SK-N-SH (cell line): ENCODE measurements at regions not wholly inside any gene's neighbourhood (a gene's known extent, or its start where the extent isn't known, plus 50 kb on each side); places are given as distances from the start of the nearest gene placed in this dataset.

ENCODE experiments used
- CTCF ChIA-PET: fragments of 300-600, 350-600 bp; formaldehyde crosslinking; extraction: SDS; loops from one replicate; lab custom pipeline; 2021; lab: Yijun Ruan, JAX
- POLR2A ChIA-PET: fragments of 350-600 bp; sonication (Branson Sonifier 250); formaldehyde crosslinking; extraction: SDS; loops from one replicate; lab custom pipeline; 2020; ENCODE audit warnings: antibody characterized with exemption, inconsistent platforms; lab: Yijun Ruan, JAX
- DNase-seq: peaks from one replicate; pipeline ENCODE4 v3.0.0; 2012
- H2AFZ ChIP-seq: fragments of 200-600 bp; sonication (generic); 2 replicates; pipeline ENCODE4 v1.8.1; 2016; ENCODE audit warnings: antibody characterized with exemption, mild to moderate bottlenecking, low read depth
- H3F3A ChIP-seq: fragments of 200-600 bp; sonication (generic); replicated peaks from 2 replicates; pipeline ENCODE3; 2016; ENCODE audit warnings: antibody characterized with exemption, mild to moderate bottlenecking; ENCODE audit not compliant: insufficient read depth
- H3K27ac ChIP-seq, 2 experiments: fragments of 200-500 bp in 1 of 2; fragments of 200-600 bp in 1 of 2; sonication (Bioruptor generic) in 1 of 2; sonication (generic), shearing (Covaris generic) in 1 of 2; 2 replicates each; pipeline versions ENCODE4 v1.5.1 to v1.6.1; 2014 to 2016; ENCODE audit warnings: low read depth in 2 of 2, inconsistent platforms in 1 of 2, low read length in 1 of 2, mild to moderate bottlenecking in 1 of 2, mixed read lengths in 1 of 2
- H3K27me3 ChIP-seq: fragments of 200-600 bp; sonication (generic), shearing (Covaris generic); 2 replicates; pipeline ENCODE4 v1.6.1; 2016; ENCODE audit warnings: mixed run types; ENCODE audit not compliant: insufficient read depth
- H3K36me3 ChIP-seq, 2 experiments: fragments of 200-500 bp in 1 of 2; fragments of 200-600 bp in 1 of 2; sonication (Bioruptor generic) in 1 of 2; sonication (generic) in 1 of 2; replicated peaks in 1 of 2; 2 replicates each; pipeline versions ENCODE3 to v1.5.1; 2014 to 2016; ENCODE audit warnings: low read length in 1 of 2, mild to moderate bottlenecking in 1 of 2; ENCODE audit not compliant: insufficient read depth in 2 of 2, control insufficient read depth in 1 of 2
- H3K4me1 ChIP-seq, 2 experiments: fragments of 200-500 bp in 1 of 2; fragments of 200-600 bp in 1 of 2; sonication (Bioruptor generic) in 1 of 2; sonication (generic), shearing (Covaris generic) in 1 of 2; 2 replicates each; pipeline versions ENCODE4 v1.5.1 to v1.6.1; 2014 to 2016; ENCODE audit warnings: low read depth in 1 of 2, low read length in 1 of 2, mixed run types in 1 of 2; ENCODE audit not compliant: insufficient read depth in 2 of 2, control insufficient read depth in 1 of 2
- H3K4me2 ChIP-seq: fragments of 200-600 bp; sonication (generic), shearing (Covaris generic); 2 replicates; pipeline ENCODE4 v1.6.1; 2017; ENCODE audit warnings: mixed run types
- H3K4me3 ChIP-seq, 2 experiments: fragments of 200-500 bp in 1 of 2; fragments of 200-600 bp in 1 of 2; sonication (Bioruptor generic) in 1 of 2; sonication (generic), shearing (Covaris generic) in 1 of 2; 2 replicates each; pipeline versions ENCODE4 v1.5.1 to v1.8.1; 2014 to 2016; ENCODE audit warnings: low read depth in 2 of 2, inconsistent platforms in 1 of 2, low read length in 1 of 2, mild to moderate bottlenecking in 1 of 2, mixed read lengths in 1 of 2, moderate library complexity in 1 of 2
- H3K79me2 ChIP-seq: fragments of 200-600 bp; sonication (generic); 2 replicates; pipeline ENCODE4 v1.8.1; 2017; ENCODE audit warnings: mild to moderate bottlenecking; ENCODE audit not compliant: insufficient read depth
- H3K9ac ChIP-seq: fragments of 200-600 bp; sonication (generic); 2 replicates; pipeline ENCODE4 v1.6.1; 2017; ENCODE audit warnings: mixed run types
- H3K9me2 ChIP-seq: fragments of 200-600 bp; sonication (generic); 2 replicates; pipeline ENCODE4 v1.6.1; 2017; ENCODE audit warnings: mixed run types
- H3K9me3 ChIP-seq: fragments of 200-600 bp; sonication (generic); 2 replicates; pipeline ENCODE4 v1.6.1; 2017; ENCODE audit warnings: mixed run types, mild to moderate bottlenecking, moderate library complexity
- H4K20me1 ChIP-seq: fragments of 200-600 bp; sonication (generic); 2 replicates; pipeline ENCODE4 v1.6.1; 2017; ENCODE audit warnings: mild to moderate bottlenecking, mixed run types; ENCODE audit not compliant: insufficient read depth
- EP300 ChIP-seq, 2 experiments: IDR thresholded peaks; 2 replicates each; pipeline versions ENCODE4 v1.4.0 to v1.6.1; 2012; ENCODE audit warnings: borderline replicate concordance in 1 of 2, low read depth in 1 of 2, low read length in 1 of 2
- EZH2phosphoT487 ChIP-seq: fragments of 200-600 bp; sonication (generic); IDR thresholded peaks from 2 replicates; pipeline ENCODE4 v1.6.1; 2017; ENCODE audit warnings: low read depth, mixed run types, mild to moderate bottlenecking, antibody characterized with exemption, moderate library complexity, borderline replicate concordance
- FOSL2 ChIP-seq: IDR thresholded peaks from 2 replicates; pipeline ENCODE4 v1.4.0; 2012; ENCODE audit warnings: low read depth, mild to moderate bottlenecking, moderate library complexity, borderline replicate concordance
- FOXJ3 ChIP-seq: sonication (generic); formaldehyde crosslinking; IDR thresholded peaks from 2 replicates; pipeline ENCODE4 v1.5.1; 2020; ENCODE audit warnings: mild to moderate bottlenecking, missing genetic modification reagents
- GABPA ChIP-seq: IDR thresholded peaks from 2 replicates; pipeline ENCODE4 v1.4.0; 2012; ENCODE audit warnings: low read depth, mild to moderate bottlenecking
- GATA2 ChIP-seq: sonication (generic); formaldehyde crosslinking; IDR thresholded peaks from 2 replicates; pipeline ENCODE4 v1.5.0; 2020; ENCODE audit warnings: mild to moderate bottlenecking, missing genetic modification reagents
- JUND ChIP-seq: IDR thresholded peaks from 2 replicates; pipeline ENCODE4 v1.4.0; 2012
- MXI1 ChIP-seq: IDR thresholded peaks from 2 replicates; pipeline ENCODE4 v1.6.1; 2012; ENCODE audit warnings: mild to moderate bottlenecking, low read depth, low read length, improper control_type of control experiment
- NRF1 ChIP-seq: IDR thresholded peaks from 2 replicates; pipeline ENCODE4 v1.6.1; 2012; ENCODE audit warnings: low read depth, mild to moderate bottlenecking, low read length
- POLR2AphosphoS5 ChIP-seq: IDR thresholded peaks from 2 replicates; pipeline ENCODE4 v1.6.1; 2012; ENCODE audit warnings: low read depth, low read length
- RAD21 ChIP-seq: IDR thresholded peaks from 2 replicates; pipeline ENCODE4 v1.6.1; 2012; ENCODE audit warnings: mild to moderate bottlenecking, low read length
- RCOR1 ChIP-seq: fragments of 150-350 bp; IDR thresholded peaks from 2 replicates; pipeline ENCODE4 v1.6.1; 2017; ENCODE audit warnings: antibody characterized with exemption, low read length
- RFX5 ChIP-seq: IDR thresholded peaks from 2 replicates; pipeline ENCODE4 v1.6.1; 2012; ENCODE audit warnings: mild to moderate bottlenecking, improper control_type of control experiment, low read length
- SIN3A ChIP-seq: IDR thresholded peaks from 2 replicates; pipeline ENCODE4 v1.6.1; 2012; ENCODE audit warnings: low read depth, mild to moderate bottlenecking, low read length, moderate library complexity, borderline replicate concordance
- TEAD4 ChIP-seq: IDR thresholded peaks from 2 replicates; pipeline ENCODE4 v1.4.0; 2012; ENCODE audit warnings: mild to moderate bottlenecking, borderline replicate concordance; ENCODE audit not compliant: insufficient read depth
- WGBS: methylation state at CpG from one replicate; pipeline ENCODE4 v1.1.6; 2017; ENCODE audit warnings: low lambda C conversion rate; 5-methylcytosine and 5-hydroxymethylcytosine counted together
- TF ChIP-seq, protein P1 (sequence below): fragments of 150-350 bp; IDR thresholded peaks from 2 replicates; pipeline ENCODE4 v1.6.1; 2016; ENCODE audit warnings: mild to moderate bottlenecking, low read depth, low read length
- TF ChIP-seq, protein P2 (sequence below): IDR thresholded peaks from 2 replicates; pipeline ENCODE4; 2012
- TF ChIP-seq, protein P3 (sequence below): IDR thresholded peaks from 2 replicates; pipeline ENCODE4 v1.4.0; 2012; ENCODE audit warnings: low read depth
- TF ChIP-seq, protein P4 (sequence below): IDR thresholded peaks from 2 replicates; pipeline ENCODE4 v1.4.0; 2012; ENCODE audit warnings: low read depth, borderline replicate concordance
- TF ChIP-seq, protein P5 (sequence below): fragments of 150-350 bp; IDR thresholded peaks from 2 replicates; pipeline ENCODE4 v1.6.1; 2017; ENCODE audit warnings: antibody characterized with exemption, low read length, low read depth, borderline replicate concordance

DNA sequence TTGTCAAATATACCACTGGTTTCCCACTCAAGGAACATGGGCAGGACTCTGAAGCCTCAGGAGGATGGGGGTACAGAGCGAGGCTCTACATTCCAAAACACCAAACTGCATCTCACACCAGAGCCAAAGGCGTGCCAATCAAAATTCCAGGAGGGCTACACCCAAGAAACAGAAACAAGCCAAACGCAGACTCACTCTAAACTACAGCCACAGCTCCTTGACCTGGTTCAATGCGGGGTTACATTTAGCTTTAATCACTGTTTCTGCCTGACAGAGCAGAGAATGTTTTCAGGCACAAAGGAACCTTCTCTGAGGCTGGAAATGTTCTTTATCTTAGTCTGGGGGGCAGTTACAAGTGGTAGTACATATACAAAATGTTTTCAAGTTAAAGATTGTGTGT, 2121.5 kb upstream of the AGA start:
- CTCF ChIA-PET = no interaction called here
- no peaks in the 10 kb centered on the region for H3F3A ChIP-seq

DNA sequence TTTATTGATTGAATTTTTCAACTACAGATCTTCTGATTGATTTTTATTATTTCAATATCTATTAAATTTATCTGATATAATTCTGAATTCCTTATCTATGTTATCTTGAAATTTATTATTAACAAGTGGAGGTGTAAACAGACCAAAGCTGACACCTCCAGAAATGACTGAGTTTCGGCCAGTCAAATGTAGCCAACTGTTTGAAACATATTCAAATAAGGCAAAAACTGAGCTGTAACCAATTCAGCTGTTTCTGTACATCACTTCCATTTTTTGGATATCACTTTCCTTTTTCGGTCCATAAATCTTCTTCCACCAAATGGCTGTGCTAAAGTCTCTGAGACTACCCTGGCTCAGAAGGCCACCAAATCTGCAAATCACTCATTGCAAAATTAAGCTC, 2127.3 kb upstream of the AGA start:
- Histone ChIP-seq H3K79me2 (no peaks in the 10 kb centered on the region), H3K4me3 (no peak overlapping the region), H3K4me2 (no peak overlapping the region), H3F3A (no peaks in the 10 kb centered on the region), H2AFZ (no peak overlapping the region), H3K9ac (no peak overlapping the region), H3K27me3 (no peaks in the 10 kb centered on the region), H3K4me1 (no peaks in the 10 kb centered on the region), H4K20me1 (no peaks in the 10 kb centered on the region), H3K9me2 (no peaks in the 10 kb centered on the region), H3K9me3 (no peaks in the 10 kb centered on the region; the same call in 1 of the 2 replicates), H3K36me3 (peaks cover 0 to 6% of the 10 kb centered on the region in 2 experiments), H3K27ac (no peak overlapping the region)
- DNase-seq = no peak
- POLR2A ChIA-PET = no interaction called here
- CTCF ChIA-PET = no interaction called here
- WGBS = 9% methylated on average over 2 of the region's 2 CpGs
- no peak for TF ChIP-seq MXI1
- TF ChIP-seq, protein P1, sequence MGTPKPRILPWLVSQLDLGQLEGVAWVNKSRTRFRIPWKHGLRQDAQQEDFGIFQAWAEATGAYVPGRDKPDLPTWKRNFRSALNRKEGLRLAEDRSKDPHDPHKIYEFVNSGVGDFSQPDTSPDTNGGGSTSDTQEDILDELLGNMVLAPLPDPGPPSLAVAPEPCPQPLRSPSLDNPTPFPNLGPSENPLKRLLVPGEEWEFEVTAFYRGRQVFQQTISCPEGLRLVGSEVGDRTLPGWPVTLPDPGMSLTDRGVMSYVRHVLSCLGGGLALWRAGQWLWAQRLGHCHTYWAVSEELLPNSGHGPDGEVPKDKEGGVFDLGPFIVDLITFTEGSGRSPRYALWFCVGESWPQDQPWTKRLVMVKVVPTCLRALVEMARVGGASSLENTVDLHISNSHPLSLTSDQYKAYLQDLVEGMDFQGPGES = no peak
- no peak for TF ChIP-seq JUND
- TF ChIP-seq TEAD4 = no peak

More for the DNA sequence above, 2121.5 kb upstream of the AGA start:
- Histone ChIP-seq H3K4me3 (no peak overlapping the region), H3K9me2 (no peaks in the 10 kb centered on the region), H3K9ac (no peak overlapping the region), H4K20me1 (no peaks in the 10 kb centered on the region), H2AFZ (no peak overlapping the region), H3K27me3 (no peaks in the 10 kb centered on the region), H3K27ac (no peak overlapping the region), H3K9me3 (no peaks in the 10 kb centered on the region; the same call in 1 of the 2 replicates), H3K4me2 (no peak overlapping the region), H3K4me1 (no peaks in the 10 kb centered on the region), H3K36me3 (peaks cover 0 to 6% of the 10 kb centered on the region in 2 experiments)
- POLR2A ChIA-PET = no interaction called here
- no peak for DNase-seq
- WGBS = 8% methylated on average over 4 of the region's 4 CpGs
- TF ChIP-seq NRF1 (no peak), RCOR1 (no peak), FOXJ3 (CRISPR knock-in tag) (no peak), POLR2AphosphoS5 (no peak), RAD21 (no peak), EP300 (IDR thresholded peaks at IDR 0.05; ENCODE audit: borderline replicate concordance in 1 of 2, low read depth in 1 of 2, low read length in 1 of 2) (no peak), GATA2 (CRISPR knock-in tag) (no peak), EZH2phosphoT487 (no peak), FOSL2 (no peak), GABPA (no peak), SIN3A (no peak), RFX5 (no peak)
- TF ChIP-seq, protein P2, sequence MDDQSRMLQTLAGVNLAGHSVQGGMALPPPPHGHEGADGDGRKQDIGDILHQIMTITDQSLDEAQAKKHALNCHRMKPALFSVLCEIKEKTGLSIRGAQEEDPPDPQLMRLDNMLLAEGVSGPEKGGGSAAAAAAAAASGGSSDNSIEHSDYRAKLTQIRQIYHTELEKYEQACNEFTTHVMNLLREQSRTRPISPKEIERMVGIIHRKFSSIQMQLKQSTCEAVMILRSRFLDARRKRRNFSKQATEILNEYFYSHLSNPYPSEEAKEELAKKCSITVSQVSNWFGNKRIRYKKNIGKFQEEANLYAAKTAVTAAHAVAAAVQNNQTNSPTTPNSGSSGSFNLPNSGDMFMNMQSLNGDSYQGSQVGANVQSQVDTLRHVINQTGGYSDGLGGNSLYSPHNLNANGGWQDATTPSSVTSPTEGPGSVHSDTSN = no peak
- TF ChIP-seq, protein P3, sequence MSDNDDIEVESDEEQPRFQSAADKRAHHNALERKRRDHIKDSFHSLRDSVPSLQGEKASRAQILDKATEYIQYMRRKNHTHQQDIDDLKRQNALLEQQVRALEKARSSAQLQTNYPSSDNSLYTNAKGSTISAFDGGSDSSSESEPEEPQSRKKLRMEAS = no peak
- TF ChIP-seq, protein P4, sequence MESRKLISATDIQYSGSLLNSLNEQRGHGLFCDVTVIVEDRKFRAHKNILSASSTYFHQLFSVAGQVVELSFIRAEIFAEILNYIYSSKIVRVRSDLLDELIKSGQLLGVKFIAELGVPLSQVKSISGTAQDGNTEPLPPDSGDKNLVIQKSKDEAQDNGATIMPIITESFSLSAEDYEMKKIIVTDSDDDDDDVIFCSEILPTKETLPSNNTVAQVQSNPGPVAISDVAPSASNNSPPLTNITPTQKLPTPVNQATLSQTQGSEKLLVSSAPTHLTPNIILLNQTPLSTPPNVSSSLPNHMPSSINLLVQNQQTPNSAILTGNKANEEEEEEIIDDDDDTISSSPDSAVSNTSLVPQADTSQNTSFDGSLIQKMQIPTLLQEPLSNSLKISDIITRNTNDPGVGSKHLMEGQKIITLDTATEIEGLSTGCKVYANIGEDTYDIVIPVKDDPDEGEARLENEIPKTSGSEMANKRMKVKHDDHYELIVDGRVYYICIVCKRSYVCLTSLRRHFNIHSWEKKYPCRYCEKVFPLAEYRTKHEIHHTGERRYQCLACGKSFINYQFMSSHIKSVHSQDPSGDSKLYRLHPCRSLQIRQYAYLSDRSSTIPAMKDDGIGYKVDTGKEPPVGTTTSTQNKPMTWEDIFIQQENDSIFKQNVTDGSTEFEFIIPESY = no peak
- TF ChIP-seq, protein P5, sequence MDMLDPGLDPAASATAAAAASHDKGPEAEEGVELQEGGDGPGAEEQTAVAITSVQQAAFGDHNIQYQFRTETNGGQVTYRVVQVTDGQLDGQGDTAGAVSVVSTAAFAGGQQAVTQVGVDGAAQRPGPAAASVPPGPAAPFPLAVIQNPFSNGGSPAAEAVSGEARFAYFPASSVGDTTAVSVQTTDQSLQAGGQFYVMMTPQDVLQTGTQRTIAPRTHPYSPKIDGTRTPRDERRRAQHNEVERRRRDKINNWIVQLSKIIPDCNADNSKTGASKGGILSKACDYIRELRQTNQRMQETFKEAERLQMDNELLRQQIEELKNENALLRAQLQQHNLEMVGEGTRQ = no peak
- TF ChIP-seq, all 33 proteins: peak for 0
- no peaks in the 10 kb centered on the region for H3K79me2 ChIP-seq
